ENCODE measurements at regions not wholly inside any gene's neighbourhood (a gene's known extent, or its start where the extent isn't known, plus 50 kb on each side); places are given as distances from the start of the nearest gene placed in this dataset.
A peak's percentile ranks its signal among the peaks of the same experiment; 100 is the strongest.

DNA sequence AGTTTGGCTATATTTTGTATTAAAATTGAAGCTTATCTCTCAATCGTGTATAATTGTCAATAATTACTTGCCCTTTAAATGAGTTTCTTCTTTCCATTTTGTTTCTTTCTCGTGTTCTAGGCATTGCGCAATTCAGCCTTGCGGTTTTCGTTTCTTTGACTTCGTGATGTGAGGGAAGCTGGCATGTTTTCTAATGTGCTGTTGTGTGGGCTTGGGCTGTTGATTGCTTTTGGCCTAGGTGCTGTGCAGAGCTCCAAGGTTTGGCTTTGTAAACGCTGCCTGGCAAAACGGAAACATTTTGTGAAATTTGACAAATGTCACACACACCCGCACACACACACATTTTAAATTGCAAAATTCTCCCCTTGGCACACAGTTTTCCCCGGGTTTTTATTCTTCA is 242.6 kb upstream of the TCF4 start:
- no peak for DNase-seq

- DNase-seq: no peak
These were observed 233.2 kb upstream of the TCF4 start for GRCh38 chr18:55821219-55821618.

DNA sequence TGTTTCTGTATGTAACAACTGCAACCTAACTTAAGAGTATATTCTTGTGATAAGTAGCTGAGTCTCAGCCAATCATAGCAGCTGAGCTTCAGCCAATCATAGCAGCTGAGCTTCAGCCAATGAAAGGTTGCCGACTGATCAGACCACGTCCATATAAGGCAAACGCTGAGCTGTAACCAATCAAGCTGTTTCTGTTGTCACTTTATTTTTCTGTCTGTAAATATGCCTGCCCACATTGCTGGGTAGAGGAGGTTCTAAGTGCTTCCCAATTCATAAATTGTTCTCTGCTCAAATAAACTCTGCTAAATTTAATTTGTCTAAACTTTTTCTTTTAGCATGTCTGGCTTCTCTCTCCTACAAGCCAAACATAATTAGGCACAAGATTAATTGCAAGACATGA is 231.5 kb upstream of the TCF4 start:
- DNase-seq: no peak

DNA sequence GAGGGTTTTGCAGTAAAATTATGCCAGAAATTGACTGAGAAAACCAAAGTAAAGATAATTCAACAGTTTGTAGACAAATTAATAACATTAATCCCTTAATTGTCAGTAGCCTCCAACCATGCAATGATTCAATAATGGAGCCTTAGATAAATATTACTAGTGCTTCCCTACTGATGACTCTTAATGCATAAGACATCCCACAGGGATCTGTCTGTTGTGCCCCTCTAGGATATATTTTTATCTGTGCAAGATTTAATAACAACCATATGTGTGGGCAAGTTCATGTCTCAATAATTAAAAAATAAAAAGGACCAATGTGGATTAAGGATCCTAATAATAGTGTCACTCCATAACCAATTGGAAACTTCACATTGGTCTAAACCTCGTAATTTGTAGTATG is 230.3 kb upstream of the TCF4 start:
- DNase-seq: peak; percentile 10

- DNase-seq: no peak
These were observed 223.9 kb upstream of the TCF4 start for GRCh38 chr18:55811925-55812324.

GRCh38 chr18:55805666-55806065 is 217.7 kb upstream of the TCF4 start:
- no peak for DNase-seq

GRCh38 chr18:55795101-55795669 is 207.2 kb upstream of the TCF4 start:
- no peak for DNase-seq

GRCh38 chr18:55794288-55795052 is 206.5 kb upstream of the TCF4 start:
- no peak for DNase-seq

DNA sequence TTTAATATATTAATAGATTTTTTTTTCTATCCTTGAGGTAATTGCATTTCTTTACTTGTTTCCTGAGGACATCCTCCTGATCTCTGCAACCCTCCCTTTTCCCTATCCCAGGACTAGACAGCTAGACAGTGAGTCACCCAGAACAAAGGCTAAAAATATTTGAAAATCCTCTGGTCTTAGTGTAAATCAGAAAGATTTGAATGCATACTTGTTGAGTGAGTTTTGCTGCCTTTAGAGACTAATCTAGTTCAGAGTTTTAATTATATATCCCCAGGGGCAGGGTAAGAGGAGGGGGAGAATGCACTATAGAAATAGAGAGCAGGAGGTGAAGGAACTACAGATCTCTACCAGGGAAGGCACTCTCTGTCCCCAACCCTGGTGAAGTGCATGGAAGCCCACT is 202.3 kb upstream of the TCF4 start:
- DNase-seq: no peak

DNA sequence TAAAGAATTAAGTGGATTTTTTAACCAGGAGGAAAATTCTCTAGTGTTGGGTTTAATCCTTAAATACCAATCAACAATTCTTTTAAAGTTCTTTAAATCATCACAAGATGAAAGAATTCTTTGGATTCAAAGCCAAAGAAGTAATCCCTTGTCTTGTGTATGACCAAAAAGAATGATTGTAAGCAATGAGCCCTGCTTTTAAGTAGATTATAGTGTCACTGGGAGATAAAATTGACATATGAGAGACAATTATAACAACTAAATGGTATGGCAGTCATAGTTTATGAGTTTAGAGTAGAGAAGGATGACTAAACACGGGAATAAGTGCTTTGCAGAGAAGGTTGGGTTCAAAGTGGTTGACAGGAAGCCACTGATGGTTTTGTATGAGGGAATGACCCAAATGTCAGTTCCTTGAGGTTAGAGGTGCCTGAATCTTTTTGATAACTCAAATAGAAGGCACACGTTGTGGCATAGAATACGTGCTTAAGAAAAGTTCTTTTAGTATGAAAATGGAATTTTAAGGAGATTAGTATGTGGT is 199.6 kb upstream of the TCF4 start:
- no peak for DNase-seq

GRCh38 chr18:55786651-55787272 is 198.8 kb upstream of the TCF4 start:
- no peak for DNase-seq

- DNase-seq: peak; percentile 91
These were observed 195.9 kb upstream of the TCF4 start for GRCh38 chr18:55783921-55784320.

GRCh38 chr18:55781481-55781957 is 193.5 kb upstream of the TCF4 start:
- DNase-seq: peak; percentile 94

GRCh38 chr18:55780586-55781071 is 192.6 kb upstream of the TCF4 start:
- no peak for DNase-seq

- peak; percentile 94 for DNase-seq
These were observed 191.9 kb upstream of the TCF4 start for GRCh38 chr18:55779691-55780585.

GRCh38 chr18:55778788-55779690 is 191.0 kb upstream of the TCF4 start:
- DNase-seq: peak; percentile 84

- DNase-seq: peak; percentile 49
These were observed 189.8 kb upstream of the TCF4 start for GRCh38 chr18:55777666-55778304.

GRCh38 chr18:55775972-55776371 is 188.0 kb upstream of the TCF4 start:
- DNase-seq: peak; percentile 39

DNA sequence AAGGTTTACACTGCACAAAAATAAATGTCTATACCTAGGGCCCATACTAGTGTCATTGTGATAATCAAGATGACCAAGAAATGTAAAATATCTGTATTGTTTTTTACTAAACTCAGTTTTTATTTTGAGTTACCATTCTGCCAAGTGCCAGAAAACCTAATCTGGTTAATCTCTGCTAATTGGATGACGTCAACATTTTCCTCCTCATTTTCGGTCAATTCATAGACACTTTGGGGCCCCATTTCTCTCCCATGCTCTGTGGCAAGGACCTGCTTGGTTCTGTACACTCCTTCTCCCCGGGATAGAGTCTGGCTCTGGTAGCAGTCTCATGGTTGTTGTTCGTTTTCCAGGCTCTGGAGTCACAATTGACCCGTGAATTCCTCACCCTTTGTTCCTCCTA is 186.5 kb upstream of the TCF4 start:
- DNase-seq: no peak

DNA sequence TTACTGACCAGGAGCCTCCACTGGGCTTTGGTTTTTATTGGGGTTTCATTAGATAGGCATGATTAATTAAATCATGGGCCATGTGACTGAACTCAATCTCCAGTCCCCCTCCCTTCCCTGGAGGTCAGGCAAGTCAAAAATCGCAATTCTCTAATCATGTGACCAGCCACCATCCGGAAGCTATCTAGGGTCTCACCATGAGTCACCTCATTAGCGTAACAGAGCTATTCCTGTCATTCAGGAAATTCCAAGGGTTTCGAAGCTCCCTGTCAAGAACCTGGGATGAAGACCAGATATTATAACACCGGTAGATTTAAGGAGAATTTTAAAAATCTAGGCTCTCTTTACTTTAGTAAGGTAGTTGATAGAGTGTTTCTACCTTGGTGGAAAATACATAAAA is 180.3 kb upstream of the TCF4 start:
- no peak for DNase-seq

- DNase-seq: peak; percentile 41
These were observed 176.4 kb upstream of the TCF4 start for GRCh38 chr18:55764386-55764785.

Data from NCI-H69 (cell line).